ENCODE measurements at regions not wholly inside any gene's neighbourhood (a gene's known extent, or its start where the extent isn't known, plus 50 kb on each side); places are given as distances from the start of the nearest gene placed in this dataset.
A peak's percentile ranks its signal among the peaks of the same experiment; 100 is the strongest.

DNA sequence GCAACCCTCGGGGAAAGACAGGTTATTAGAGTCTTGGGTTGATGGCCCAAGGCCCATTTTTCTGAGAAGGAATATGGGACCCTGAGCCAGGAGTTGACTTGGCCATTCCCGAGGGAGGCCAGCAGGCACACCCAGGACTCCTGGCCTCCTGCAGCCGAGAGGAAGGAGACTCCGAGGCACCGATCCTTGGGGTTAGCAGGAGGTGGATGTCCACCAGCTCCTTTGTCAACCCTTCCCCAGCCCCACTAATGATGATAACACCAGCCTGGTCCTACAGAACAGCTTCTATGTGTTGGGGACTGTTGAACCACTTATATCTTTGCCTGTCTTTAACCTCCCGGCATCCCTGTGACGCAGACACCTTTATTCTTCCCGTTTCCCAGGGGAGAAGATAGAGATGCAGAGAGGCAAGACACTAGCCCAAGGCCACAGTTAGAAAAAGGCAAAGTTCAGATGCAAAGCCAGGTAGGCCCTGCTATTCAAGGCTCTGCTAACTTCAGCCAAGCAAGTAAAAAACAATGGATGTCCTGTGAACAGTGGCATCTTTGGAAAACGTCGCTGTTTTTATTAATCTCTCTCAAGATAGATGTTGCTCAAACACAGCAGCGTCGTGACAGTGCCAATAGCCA is 767.3 kb upstream of the TBX3 start:
- no peak for TF ChIP-seq POLR2A (IDR thresholded peaks at IDR 0.05; ENCODE audit: low read depth, low read length)
- DNase-seq (ENCODE audit: insufficient read length, low spot score) (no peak), FAIRE-seq (no peak)

DNA sequence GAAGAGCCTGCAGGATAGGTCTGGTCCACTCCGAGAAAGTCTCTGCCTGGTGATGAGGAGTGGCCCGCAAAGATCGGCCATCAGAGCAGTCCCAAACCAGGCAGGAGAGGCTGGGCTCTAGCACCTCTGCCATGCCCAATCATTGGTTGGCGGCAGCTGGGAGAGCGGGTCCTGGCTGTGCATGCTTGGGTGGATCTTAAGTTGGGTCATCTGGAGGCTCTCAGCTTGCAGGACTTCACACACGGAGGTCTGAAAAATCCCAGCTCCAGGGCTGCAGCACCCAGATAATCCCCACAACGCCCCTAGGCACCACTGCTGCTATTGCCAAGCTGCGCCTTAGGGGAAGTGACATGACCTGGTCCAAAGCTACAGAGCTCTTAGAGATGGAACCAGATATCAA is 766.7 kb upstream of the TBX3 start:
- FAIRE-seq (no peak), DNase-seq (ENCODE audit: insufficient read length, low spot score) (no peak)
- no peak for TF ChIP-seq POLR2A (IDR thresholded peaks at IDR 0.05; ENCODE audit: low read depth, low read length)

DNA sequence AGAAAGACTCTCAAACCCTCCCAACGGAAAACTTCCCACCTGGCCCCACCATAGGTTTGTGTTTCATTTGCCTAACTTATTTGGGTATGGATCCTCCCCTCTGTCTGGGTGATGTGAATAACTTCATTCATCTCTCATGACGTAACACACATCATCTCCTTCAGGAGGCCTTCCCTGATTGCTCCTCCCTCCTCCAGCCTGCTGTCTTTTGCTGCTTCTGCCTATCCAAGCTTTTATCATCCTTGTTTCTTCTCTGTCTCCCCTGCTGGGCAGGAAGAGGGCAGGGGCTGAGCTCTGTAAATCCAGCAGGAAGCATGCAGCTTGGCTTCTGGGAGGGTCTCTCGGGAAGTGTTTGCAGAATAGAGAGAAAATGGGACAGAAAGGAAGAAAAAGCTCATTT is 766.0 kb upstream of the TBX3 start:
- DNase-seq (ENCODE audit: insufficient read length, low spot score) (no peak), FAIRE-seq (no peak)
- TF ChIP-seq POLR2A (IDR thresholded peaks at IDR 0.05; ENCODE audit: low read depth, low read length), result no peak

DNA sequence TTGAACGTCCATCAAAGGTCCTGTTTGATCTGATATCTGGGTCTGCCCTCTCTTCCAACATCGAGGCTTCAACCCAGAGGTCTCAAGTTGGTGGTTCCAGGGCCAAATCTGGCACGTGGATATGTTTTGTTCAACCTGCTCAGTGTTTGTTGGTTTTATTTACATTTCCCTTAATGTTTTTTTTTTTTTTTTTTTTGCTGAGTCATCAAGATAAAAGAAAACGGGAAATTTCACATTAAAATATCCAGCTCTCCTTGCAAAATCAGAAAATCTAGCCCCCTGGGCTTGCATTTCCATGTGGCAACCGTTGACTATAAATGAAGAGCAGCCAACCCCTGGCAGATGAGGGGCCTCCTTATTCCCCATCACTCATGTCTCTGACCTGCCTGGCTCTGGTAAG is 765.6 kb upstream of the TBX3 start:
- no peak for TF ChIP-seq POLR2A (IDR thresholded peaks at IDR 0.05; ENCODE audit: low read depth, low read length)
- no peak for FAIRE-seq
- DNase-seq (ENCODE audit: insufficient read length, low spot score), result no peak

DNA sequence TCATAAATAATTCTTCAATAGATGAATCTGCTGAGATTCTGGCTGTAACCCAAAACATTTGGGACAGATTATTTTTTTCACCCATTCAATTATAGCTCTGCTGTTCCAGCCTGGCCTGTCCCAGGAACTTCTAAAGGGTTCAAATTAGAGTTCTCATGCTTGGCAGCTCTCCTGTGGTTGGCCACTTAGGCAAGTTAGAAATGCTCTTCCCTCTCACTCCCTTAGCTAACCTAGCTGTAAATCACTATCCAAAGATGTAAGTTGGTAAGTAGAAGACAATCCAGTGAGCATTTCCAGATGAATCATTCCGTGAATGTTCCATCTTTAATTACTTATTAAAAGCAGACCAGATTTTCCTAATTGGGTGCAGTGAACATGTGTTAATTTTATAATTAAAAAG is 760.4 kb upstream of the TBX3 start:
- TF ChIP-seq POLR2A (IDR thresholded peaks at IDR 0.05; ENCODE audit: low read depth, low read length), result no peak
- FAIRE-seq, result no peak
- no peak for DNase-seq (ENCODE audit: insufficient read length, low spot score)

DNA sequence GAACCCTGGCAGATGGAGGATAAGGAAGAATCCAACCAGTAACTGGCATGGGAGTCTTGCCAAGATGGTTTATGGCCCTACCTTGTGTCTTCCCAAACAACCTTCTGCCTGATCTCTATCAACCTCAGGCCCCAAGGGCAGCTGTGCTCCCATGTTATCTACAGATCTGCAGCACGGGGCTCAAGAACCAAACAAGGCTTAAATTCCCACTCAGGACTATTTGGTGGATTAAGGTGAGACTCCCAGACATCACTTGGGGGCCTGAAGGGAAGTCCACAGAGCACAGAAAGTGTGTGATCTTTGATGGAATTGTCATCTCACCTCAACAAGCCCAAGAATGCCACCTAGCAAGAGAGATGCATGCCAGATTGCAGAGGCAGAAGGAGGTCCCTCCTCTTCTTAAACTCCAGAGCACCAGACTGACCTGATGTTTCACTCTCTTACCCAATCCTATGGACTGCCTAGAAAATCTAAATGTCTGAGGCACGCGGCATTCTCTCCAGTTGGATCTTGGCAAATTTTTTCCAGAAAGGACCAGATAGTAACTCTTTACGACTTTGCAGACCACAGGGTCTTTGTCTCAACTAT is 759.5 kb upstream of the TBX3 start:
- FAIRE-seq, result no peak
- DNase-seq (ENCODE audit: insufficient read length, low spot score), result no peak
- TF ChIP-seq POLR2A (IDR thresholded peaks at IDR 0.05; ENCODE audit: low read depth, low read length), result no peak

DNA sequence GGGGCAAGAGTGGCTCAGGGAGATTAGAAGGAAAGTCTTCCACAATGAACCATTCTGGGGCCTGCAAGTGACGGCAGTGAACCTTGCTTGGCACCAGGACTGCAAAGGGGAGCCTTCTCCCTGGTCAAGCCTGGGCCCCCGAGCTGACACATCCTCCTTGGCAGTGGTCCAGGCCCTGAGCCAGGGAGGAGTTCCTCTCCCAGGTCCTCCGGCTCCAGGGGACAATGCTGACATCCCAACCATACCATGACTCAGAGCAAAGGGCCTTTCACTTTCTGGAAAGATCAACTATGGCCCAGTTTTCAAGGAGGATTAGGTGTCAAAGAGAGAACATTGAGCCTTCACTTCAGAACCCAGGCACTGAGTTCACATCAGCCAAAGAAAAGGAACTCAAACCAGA is 756.5 kb upstream of the TBX3 start:
- TF ChIP-seq POLR2A (IDR thresholded peaks at IDR 0.05; ENCODE audit: low read depth, low read length), result no peak
- DNase-seq (ENCODE audit: insufficient read length, low spot score), result peak; percentile 80
- no peak for FAIRE-seq

DNA sequence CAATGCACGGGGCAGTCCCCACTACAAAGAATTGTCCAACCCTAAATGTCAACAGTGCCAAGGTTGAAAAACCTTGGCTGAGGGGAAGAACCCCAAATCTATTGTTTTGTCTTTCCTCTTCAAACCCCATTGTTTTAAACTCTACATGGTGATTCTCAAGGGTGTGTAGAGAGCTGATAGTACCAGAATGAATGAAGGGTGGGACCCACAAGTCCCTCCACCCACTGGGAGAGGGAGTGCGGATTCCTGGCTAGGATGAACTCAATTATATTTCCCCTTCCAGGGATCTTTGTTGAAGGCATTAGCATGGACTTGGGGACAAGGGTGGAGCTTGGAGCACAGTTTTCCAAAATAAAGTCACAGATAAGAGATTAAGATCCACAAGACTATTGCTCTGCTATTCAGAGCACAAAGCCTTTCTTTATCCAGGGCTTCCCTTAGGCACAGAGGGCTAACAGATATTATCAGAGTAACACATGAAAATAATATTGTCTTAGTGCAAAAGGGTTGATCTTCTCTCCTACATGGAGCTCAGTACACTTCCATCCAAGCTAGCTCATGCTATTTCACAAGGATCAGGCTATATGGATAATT is 755.1 kb upstream of the TBX3 start:
- TF ChIP-seq POLR2A (IDR thresholded peaks at IDR 0.05; ENCODE audit: low read depth, low read length), result no peak
- DNase-seq (ENCODE audit: insufficient read length, low spot score), result no peak
- FAIRE-seq, result no peak

DNA sequence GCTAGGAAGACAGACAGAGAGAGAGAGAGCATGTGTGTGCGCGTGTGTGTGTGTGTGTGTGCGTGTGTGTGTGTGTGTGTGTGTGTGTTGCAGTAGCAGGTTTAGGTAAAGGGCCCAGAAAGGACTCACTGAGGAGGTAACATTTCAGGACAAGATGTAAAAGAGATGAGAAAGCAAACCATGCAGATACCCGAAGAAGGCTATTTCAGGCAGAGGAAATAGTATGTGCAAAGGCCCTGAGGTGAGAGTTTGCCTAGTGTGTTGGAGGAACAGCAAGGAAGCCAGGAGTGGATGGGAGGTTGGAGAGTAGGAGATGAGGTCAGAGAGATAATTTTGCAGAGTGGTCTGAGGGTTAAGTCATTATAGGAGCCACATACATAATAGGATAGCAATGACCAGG is 754.3 kb upstream of the TBX3 start:
- TF ChIP-seq POLR2A (IDR thresholded peaks at IDR 0.05; ENCODE audit: low read depth, low read length), result no peak
- DNase-seq (ENCODE audit: insufficient read length, low spot score) (no peak), FAIRE-seq (no peak)

DNA sequence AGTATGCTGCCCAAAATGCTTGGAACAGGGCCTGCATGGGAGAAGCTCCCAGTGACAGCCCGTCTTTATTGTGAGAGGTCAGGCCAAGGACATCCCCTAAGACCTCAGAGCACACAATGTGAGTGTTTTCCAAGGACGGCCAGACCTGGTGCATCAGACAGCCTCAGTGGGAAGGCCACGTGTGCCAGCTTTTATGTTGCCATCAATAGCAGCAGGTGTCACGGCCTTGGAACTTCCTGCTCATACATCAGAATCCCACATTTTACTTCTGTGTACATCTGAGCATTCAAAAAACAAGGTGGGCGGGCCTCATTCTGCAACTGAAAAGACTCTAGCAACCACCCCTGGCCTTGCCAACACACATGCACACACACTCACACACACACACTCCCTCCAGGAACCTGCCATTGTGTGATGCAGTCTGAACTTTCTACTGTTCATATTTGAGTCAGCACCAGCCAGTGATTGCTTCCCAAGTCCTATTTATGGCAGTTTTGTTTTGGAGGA is 753.1 kb upstream of the TBX3 start:
- FAIRE-seq (no peak), DNase-seq (ENCODE audit: insufficient read length, low spot score) (no peak)
- no peak for TF ChIP-seq POLR2A (IDR thresholded peaks at IDR 0.05; ENCODE audit: low read depth, low read length)

DNA sequence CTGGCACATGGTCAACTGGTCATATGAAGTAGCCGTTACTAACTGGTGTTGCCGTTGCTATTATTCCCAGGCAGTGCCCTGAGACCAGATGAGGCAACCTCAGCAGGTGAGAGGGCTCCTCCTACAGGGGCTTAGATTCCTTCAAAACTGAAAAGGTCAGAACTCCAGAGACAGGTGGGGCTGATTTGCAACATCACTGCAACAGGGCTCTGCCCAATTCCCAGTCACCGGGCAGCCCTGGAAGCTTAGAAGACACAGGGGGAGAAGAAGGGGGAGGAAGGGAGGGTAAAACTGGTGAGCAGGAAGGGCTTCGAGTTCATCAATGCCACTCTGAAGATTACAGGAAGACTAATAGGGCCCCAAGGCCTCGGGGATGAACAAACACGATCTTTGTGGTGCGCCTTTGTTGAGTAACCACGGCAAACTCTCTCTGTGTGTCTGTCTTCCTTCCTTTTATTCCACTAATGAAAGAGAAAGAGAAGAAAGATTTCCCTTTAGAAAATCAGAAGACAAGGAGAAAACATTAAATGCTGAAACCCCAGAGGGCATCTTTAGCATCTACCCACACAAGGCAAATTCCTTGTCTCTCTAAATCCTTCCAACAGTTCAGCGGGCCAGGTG is 749.1 kb upstream of the TBX3 start:
- no peak for FAIRE-seq

DNA sequence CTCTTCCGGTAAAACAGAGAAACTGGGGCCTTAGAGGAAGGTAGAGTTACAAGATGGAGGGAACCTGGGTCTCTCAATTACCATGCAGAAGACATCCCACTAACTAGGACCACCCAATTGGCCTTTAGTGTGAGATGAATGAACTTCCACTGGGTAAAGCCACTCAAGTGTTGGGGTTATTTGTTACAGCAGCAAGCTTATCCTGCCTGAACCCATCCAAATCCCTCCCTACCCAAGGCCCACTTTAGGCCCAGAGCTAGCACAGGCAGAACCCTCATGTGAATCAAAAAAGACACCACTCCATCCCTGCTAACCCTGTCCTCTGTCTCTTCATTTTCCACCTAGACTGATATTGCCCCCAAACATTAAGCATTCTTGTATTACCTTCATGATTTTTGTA is 746.7 kb upstream of the TBX3 start:
- no peak for TF ChIP-seq POLR2A (IDR thresholded peaks at IDR 0.05; ENCODE audit: low read depth, low read length)
- FAIRE-seq (no peak), DNase-seq (ENCODE audit: insufficient read length, low spot score) (no peak)

More for the DNA sequence above, 749.1 kb upstream of the TBX3 start:
- no peak for DNase-seq (ENCODE audit: insufficient read length, low spot score)
- TF ChIP-seq POLR2A (IDR thresholded peaks at IDR 0.05; ENCODE audit: low read depth, low read length), result no peak

DNA sequence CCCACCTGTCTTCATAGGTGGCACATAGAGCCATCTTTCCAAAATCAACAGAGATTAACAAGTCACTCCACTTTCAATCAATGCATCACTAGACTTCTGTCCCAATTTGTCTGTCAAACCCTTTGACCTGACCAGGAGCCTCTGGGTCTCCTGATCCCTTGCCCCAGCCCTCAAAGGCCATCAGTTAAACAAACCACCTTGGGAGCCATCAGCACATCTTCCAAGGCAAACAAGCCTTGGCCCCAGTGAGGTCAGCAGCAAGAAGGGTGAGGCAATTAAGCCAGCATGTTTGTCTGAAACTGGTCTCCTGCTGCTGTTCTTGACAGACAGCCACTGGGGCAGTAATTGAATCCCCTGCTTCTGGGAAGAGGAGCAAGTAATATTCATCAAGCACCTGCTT is 742.8 kb upstream of the TBX3 start:
- FAIRE-seq (no peak), DNase-seq (ENCODE audit: insufficient read length, low spot score) (no peak)
- TF ChIP-seq POLR2A (IDR thresholded peaks at IDR 0.05; ENCODE audit: low read depth, low read length), result no peak

DNA sequence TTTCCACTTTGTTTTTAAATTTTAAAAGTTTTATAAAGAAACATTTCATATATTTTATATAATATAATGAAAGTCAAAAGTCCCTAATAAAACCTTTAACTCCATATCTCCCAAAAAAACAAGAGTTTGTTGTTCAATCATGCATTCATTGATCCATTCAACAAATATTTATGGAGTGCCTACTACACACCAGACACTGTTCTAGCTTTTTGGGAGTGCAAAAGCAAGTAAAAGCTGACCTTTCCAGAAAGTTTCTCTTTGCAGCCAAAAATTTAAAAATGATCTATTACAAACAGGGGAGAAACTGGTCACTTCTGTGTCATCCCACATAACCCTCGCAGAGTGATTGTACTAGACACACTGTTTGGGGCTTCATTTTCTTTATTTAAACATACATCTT is 740.0 kb upstream of the TBX3 start:
- no peak for FAIRE-seq
- TF ChIP-seq POLR2A (IDR thresholded peaks at IDR 0.05; ENCODE audit: low read depth, low read length), result no peak

DNA sequence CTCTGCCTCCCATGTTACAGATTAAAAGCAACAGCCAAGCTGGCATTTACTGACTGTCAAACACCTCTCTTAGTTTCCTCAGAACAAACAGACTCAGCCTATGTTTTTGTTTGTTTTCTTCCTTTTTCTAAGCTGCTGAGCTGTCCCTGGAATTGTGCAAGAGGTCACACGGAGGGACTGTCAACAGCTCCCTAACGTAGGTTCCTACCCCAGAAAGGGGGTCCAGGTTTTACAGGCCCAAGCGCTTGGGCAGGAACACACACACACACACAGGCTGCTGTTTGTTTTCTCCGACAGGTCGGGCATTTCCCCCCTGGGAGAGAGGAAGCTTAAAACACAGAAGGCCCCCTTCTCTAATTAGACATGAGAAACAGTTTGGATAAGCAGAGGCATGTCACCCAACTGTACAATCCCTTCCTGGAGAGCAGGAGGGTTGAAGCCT is 739.6 kb upstream of the TBX3 start:
- no peak for FAIRE-seq
- TF ChIP-seq POLR2A (IDR thresholded peaks at IDR 0.05; ENCODE audit: low read depth, low read length), result no peak
- no peak for DNase-seq (ENCODE audit: insufficient read length, low spot score)

More for the DNA sequence above, 740.0 kb upstream of the TBX3 start:
- no peak for DNase-seq (ENCODE audit: insufficient read length, low spot score)

Measured in H54 (cell line).